ENCODE measurements at regions not wholly inside any gene's neighbourhood (a gene's known extent, or its start where the extent isn't known, plus 50 kb on each side); places are given as distances from the start of the nearest gene placed in this dataset.

DNA sequence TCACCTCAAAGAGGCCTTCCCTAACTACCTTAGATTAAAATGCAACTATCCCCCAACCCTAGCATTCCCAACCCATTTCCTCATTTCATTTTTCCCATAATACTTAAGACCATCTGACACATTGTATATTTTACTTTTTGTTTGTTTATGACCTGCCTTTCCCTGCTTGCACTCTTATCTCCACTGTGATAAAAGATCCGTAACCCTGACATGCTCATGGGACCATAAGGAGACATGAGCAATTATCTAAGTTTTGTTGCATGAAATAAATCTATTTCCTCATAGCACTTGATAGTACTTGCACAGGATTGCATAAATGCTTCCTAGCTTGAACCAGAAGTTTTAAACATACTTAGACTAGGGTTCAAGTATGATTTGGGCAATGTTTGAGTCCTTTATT is 323.7 kb downstream of the NPR3 start:
- TF ChIP-seq, protein P1, sequence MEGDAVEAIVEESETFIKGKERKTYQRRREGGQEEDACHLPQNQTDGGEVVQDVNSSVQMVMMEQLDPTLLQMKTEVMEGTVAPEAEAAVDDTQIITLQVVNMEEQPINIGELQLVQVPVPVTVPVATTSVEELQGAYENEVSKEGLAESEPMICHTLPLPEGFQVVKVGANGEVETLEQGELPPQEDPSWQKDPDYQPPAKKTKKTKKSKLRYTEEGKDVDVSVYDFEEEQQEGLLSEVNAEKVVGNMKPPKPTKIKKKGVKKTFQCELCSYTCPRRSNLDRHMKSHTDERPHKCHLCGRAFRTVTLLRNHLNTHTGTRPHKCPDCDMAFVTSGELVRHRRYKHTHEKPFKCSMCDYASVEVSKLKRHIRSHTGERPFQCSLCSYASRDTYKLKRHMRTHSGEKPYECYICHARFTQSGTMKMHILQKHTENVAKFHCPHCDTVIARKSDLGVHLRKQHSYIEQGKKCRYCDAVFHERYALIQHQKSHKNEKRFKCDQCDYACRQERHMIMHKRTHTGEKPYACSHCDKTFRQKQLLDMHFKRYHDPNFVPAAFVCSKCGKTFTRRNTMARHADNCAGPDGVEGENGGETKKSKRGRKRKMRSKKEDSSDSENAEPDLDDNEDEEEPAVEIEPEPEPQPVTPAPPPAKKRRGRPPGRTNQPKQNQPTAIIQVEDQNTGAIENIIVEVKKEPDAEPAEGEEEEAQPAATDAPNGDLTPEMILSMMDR (IDR thresholded peaks at IDR 0.05; ENCODE audit: low read depth, low read length, missing input control) = no peak
- no peak for TF ChIP-seq RXRA (IDR thresholded peaks at IDR 0.05)
- TF ChIP-seq, protein P2, sequence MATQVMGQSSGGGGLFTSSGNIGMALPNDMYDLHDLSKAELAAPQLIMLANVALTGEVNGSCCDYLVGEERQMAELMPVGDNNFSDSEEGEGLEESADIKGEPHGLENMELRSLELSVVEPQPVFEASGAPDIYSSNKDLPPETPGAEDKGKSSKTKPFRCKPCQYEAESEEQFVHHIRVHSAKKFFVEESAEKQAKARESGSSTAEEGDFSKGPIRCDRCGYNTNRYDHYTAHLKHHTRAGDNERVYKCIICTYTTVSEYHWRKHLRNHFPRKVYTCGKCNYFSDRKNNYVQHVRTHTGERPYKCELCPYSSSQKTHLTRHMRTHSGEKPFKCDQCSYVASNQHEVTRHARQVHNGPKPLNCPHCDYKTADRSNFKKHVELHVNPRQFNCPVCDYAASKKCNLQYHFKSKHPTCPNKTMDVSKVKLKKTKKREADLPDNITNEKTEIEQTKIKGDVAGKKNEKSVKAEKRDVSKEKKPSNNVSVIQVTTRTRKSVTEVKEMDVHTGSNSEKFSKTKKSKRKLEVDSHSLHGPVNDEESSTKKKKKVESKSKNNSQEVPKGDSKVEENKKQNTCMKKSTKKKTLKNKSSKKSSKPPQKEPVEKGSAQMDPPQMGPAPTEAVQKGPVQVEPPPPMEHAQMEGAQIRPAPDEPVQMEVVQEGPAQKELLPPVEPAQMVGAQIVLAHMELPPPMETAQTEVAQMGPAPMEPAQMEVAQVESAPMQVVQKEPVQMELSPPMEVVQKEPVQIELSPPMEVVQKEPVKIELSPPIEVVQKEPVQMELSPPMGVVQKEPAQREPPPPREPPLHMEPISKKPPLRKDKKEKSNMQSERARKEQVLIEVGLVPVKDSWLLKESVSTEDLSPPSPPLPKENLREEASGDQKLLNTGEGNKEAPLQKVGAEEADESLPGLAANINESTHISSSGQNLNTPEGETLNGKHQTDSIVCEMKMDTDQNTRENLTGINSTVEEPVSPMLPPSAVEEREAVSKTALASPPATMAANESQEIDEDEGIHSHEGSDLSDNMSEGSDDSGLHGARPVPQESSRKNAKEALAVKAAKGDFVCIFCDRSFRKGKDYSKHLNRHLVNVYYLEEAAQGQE (IDR thresholded peaks at IDR 0.05) = no peak
- no peak for TF ChIP-seq TAF1 (conservative IDR thresholded peaks at IDR 0.05)
